CD4-positive, alpha-beta T cell treated with Interleukin-15 for 1 hour (primary cell): ENCODE measurements at regions not wholly inside any gene's neighbourhood (a gene's known extent, or its start where the extent isn't known, plus 50 kb on each side); places are given as distances from the start of the nearest gene placed in this dataset.

Source experiments
- DNase-seq: peaks from one replicate; pipeline ENCODE4 v3.0.0-alpha.2; 2020

DNA sequence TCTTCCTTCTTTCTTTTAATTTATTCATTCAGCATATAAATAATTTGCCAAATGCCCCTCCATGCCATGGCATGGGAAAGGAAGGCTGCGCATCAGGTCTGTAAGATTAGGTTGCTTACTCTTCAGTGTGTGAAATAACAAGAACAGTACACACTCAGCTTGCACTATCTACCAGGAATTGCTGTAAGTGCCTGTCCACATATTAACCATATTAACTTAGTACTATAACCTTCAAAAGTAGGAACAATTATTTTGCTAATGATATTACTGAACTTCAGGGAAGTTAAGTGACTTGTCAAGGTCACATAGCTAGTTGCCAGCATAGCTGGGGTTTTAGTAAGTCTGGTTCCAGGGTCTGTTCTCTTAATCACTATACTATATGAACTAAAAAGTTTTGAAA lies 89.2 kb upstream of the PMFBP1 start:
- no peak for DNase-seq

DNA sequence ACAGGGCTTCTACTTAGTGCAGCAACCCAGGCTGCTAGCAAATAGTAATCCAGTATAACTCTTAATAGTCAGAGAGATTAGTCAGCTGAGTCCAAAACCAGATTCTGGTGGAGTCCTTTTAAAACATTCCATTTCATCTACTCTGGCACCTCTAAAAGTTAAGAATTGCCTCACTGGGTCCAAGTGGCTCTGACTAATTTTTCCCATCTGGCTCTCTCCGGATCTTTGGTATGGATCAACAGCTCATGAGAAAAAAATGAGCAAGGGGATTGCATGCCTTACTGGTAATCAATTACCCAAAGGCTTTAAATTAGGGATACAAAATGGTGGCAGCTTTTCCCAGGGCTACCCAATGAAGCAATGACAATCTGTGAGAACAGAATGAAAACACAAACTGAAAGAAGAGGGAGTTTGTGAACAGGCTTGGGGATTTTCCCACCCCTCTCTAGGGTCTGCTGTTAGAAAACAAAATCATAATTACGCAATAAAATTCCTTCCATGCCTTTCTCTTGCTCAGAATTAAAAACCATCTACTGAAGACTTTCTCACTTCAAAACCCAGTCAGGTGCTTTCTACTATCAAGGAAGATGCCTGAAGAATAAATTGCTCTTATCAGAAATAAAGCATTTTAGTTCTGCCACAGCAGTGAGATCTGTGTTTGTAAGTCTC lies 84.6 kb upstream of the PMFBP1 start:
- DNase-seq = no peak

DNA sequence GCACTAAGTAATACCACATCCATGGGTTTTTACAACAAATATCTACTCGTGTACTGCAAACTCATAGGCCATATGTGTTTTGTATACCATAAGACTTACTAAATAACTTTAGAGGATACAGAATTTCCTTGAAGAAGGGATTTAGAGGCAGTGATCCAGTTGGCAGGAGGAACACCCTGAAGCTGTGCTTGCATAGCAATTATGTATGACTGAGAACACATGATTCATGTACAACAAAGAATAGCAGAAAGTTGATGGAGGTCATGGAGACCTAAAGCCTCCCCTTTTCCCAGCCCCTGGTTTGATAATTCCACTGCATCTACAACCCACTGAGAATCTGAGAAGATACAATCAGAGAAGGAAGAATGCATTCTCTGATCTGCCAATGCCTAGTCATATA lies 83.8 kb upstream of the PMFBP1 start:
- DNase-seq = no peak

DNA sequence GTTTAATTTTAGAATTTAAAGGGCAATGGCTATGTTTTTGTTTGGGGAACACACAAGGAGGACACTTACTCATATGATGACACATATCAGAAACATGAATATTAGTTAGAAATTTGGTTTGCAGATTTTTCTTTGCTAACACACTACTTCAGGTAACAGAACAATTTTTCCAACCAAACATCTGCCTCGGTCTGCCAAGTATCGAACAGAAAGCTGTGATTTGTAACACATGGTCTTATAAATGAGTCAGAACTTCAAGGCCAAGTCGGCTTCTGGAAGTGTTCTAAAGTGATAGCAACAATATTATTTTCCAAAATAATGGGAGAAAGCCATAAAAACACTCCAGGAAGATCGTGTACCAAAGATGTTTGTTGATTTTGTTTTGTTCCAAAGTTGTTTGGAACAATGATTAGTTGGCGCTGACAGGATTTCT lies 75.9 kb upstream of the PMFBP1 start:
- no peak for DNase-seq

DNA sequence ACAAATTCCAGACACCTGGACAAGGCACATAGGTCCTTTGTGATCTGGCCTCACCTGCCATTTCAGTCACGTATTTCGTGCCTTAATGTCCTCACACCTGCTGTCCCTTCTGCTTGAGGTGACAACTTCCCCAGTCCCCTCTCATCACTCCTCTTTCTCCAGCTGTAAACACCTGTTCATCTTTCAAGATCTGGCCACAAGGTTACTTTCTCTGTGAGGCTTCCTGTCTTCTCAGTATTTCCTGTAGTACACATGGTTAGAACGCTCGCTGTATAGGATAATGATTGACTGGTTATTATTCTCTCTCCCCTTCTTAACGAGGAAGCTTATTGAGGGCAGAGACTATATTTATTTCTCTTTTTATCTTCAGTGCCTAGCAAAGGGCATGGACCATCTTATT lies 74.5 kb upstream of the PMFBP1 start:
- no peak for DNase-seq

DNA sequence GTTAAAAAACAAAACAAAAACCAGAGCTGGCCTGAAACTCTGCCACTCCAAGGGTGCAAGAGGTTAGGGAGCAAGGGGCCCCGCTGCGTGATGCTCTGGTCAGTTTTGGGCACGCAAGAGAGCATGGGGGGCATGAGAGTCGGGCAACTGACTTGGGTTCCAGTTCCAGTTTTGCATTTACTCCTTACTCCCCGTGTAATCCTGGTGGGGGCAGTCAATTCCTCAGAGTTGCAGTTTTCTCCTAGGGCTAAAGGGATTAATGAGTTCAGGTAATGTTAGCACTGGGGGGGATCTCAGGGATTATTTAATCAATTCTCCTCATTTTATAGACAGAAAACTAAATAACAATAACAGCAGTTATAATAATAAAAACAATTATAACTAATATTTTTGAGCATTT lies 72.9 kb upstream of the PMFBP1 start:
- DNase-seq = no peak

DNA sequence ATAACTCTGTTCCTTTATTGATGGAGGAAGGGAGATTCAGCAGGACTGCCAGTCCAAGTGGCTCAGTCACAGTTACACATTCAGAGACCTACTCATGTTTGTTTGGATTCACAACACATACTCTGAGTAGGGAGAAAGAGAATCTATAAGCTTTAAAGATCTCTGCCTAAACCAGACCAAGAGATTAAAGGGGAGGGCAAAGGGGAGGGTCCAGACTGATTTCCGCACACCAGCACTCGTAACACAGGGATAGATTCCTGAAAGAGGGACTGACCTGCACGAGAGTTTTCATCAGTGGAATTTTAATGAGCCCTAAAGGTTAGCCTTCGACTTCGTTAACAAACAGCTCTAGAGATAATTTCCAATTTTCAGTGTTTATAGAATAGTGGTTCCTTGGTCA lies 71.7 kb upstream of the PMFBP1 start:
- no peak for DNase-seq

DNA sequence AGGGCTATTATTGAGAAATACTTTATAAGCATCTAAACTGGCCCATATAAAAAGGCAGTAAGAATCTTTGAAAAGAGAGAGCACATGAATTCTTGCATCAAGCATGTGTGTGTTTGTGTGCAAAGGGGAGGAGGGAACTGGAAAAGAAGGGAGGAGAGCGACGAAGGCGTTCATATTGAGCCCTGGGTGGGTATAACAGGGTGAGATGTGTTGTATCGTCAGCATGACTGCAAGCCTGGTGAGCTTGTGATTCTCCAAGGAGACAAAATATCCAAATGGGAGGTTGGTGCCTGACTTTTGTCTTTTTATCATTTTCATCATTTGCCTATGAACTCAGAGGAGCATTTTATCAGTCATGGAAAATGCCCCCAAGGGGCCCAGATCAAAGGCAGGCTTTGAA lies 70.8 kb upstream of the PMFBP1 start:
- DNase-seq = no peak

DNA sequence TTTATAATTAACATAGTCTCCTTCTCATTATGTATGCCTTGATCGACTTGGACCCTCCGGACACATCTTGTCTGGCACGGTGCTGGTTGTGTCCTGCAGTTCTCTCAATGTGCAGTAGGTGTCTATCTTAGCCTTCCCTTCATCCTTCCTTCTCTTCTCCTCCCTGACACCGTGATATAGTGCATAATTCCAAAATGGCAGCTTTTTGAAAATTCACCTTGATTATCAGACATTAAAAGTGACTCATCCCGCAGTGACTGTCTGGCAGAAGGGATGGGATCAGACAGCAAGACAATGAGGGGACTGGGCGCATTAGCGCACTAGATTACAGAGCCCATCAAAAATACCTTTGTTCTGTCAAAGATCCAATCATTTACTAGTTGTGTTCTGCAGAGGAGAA lies 70.0 kb upstream of the PMFBP1 start:
- no peak for DNase-seq

DNA sequence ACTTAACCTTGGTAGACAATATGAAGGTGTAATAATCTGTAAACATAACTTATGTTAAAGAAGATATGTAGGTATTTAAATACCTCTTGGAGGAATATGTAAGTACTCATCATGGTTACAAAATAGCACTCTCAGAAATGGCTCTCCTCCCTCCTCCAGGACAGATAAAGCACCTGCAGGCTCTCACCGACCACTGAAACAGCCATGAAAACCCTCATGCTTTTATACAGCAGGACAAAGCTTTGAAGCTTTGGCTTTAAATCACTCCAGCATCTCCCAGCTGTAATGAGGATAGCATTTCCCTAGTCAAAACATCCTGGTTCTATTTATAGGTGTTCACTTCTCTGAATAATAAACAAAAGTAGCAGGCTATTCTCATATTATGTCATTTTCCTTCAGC lies 69.1 kb upstream of the PMFBP1 start:
- no peak for DNase-seq

DNA sequence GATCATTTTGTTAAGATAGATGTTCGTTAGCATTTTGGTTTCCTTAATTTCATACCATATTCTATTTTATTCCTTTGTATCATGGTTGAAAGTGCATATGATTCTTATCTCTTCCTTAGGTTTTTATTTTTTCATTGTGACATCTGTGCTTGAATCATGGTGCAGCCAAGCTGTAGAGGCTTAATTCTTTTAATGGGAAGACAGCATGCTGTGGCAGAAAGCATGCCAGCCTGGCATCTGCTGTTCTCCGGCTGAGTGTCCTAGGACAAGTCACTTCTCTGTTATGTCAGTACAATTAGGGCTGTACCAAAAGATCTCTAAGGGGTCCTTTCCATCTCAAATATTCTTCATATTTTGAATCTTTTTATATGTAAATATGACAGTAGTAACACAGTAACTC lies 68.5 kb upstream of the PMFBP1 start:
- DNase-seq = no peak

DNA sequence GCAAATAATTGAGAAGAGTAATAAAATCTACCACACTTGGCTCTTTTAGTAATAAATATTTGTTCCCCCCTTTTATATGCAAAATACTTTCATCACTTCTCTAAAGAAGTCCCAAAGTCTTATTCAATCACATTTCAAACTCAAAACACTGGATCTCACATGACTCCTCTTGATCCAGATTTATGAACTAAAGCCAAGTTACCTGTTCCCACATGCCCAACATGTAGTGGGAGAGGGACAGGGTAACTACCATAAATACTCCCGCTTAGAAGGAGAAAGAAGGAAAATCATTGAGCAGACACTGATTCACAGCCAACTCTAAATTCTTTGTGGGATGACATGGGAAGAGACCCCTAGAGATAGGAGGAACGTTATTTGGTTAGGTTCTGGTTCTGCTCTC lies 64.9 kb upstream of the PMFBP1 start:
- DNase-seq = no peak

DNA sequence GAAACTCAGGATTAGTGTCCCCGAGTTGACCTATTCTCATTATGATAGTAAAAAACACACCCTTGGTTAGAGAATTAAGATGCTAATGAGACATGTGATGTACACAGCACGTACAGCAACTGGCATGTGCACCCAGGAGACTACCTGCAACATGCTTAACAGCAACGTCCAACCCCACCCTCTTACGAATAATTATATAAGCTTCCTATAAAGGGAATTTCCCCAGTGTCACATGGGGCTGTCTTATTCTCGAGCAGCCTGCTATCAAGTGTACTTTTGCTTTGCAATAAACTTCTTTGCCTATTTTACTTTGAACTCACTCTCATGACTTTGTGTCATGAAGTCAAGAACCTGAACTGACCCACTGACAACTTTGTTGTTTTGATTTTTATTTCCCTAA lies 62.4 kb upstream of the PMFBP1 start:
- no peak for DNase-seq

DNA sequence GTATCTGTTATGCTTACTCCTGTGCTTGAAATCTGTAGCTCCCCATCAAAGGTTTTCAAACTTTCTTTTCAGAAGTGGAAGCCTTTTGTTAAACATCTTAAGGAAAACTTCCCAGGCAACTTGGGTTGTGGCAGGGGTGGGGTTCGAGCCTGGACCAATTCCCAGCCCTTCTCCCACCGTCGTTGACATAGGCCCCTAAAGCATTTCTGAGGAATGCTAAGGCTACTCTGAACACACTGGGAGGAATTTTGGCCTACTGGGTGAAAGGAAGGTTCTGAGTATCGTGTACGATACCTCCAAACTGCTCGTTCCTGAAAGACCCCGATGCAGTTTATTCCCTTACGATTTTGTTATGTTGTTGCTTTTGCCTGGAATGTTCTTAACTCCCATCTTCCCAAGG lies 56.1 kb upstream of the PMFBP1 start:
- no peak for DNase-seq

DNA sequence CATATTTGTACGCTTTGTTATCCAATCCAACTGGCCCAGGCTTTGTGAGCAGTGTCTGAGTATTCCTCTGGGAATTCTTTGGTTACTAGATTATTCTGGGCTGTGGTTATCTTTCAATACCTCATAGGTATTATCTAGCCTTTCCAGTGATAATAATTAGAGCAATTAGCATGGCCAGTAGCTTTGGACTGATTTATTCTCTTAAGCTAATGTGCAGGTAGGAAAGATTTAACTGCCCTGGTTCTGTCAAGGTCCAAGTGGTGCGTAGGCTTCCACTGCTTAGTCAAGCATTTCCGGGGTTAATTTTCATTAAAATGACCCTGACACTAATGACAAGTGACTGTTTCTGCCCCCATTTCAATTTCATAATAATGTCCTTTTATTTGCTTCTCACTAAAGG lies 54.2 kb upstream of the PMFBP1 start:
- DNase-seq = no peak

DNA sequence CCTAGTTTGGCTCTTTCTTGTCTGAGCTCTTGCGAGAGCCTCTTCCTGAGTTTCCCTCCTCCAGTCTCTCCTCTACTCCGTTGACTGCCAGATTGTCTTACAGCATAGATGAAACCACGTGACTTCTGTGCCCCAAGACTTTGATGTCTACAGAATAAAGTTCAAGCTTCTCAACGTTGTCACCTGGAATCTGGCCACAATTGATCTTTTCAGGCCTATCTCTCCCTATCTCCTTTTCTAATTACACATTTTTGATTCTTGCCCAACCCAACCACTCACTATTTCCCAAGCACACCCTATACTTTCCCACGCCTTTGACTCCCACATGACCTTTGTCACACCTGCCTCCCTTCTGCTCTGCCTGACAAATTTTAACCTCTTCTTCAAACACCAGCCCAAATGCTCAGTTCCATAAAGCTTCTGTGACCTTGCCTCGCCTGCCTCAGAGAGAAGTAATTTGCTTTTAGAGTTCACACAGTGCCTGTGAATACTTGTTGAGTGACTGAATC lies 52.4 kb upstream of the PMFBP1 start:
- no peak for DNase-seq

DNA sequence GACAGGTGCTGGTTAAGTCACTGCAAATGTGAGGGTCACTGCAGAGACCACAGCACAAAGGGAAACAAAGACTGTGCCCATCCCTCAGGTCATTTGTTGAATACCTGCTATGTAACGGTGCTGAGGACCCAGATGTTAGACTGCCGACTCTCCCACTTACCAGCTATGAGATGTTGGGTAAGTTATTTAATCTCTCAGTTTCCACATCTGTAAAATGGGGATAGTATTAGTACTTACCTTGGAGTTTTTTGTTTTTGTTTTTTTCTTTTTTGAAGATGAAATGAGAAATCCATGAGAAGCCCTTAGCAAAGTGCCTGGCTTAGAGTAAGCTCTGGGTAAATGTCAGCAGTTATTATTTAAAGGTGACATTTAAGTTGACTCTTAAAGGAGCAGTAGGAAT lies 50.5 kb upstream of the PMFBP1 start:
- no peak for DNase-seq
